HepG2 (cell line): ENCODE measurements at regions not wholly inside any gene's neighbourhood (a gene's known extent, or its start where the extent isn't known, plus 50 kb on each side); places are given as distances from the start of the nearest gene placed in this dataset.

Source experiments
- ATAC-seq: fragments of 200-7000 bp; cut with Tn5 transposase; 3 replicates; pipeline ENCODE4 v1.9.1; 2020; ENCODE audit warnings: mild to moderate bottlenecking, moderate library complexity
- BruUV-seq: library from RNA; stranded (reverse); fragments of 400-500 nt; replicated peaks from 2 replicates; lab custom pipeline; 2021; lab: Mats Ljungman, UMichigan
- CTCF ChIA-PET: fragments of 300-600 bp; formaldehyde crosslinking; extraction: SDS; loops from one replicate; lab custom pipeline; 2021; ENCODE audit warnings: low total read pairs, inconsistent platforms, low intra/inter-chr PET ratio; lab: Yijun Ruan, JAX
- POLR2A ChIA-PET: fragments of 350-600 bp; sonication (Branson Sonifier 250); formaldehyde crosslinking; loops from one replicate; lab custom pipeline; 2020; ENCODE audit warnings: antibody characterized with exemption, inconsistent platforms; lab: Yijun Ruan, JAX
- DNase-seq: peaks from one replicate; pipeline ENCODE4 v3.0.0-alpha.2; 2015; ENCODE audit warnings: low spot score
- FAIRE-seq: peaks from 3 replicates; lab custom pipeline; 2011; peaks lifted over from hg19 to GRCh38; lab: Jason Lieb, UNC
- H2AFZ ChIP-seq: one replicate; pipeline ENCODE4 v1.6.1; 2011; ENCODE audit warnings: low read length, inconsistent platforms
- H3K27ac ChIP-seq: fragments of 300-600 bp; 3 replicates; pipeline ENCODE4 v1.8.0; 2011; ENCODE audit warnings: mixed run types, mild to moderate bottlenecking, mixed read lengths, low read length, inconsistent platforms; ENCODE audit not compliant: insufficient read depth; ENCODE audit errors: extremely low read length
- H3K27me3 ChIP-seq, 2 experiments: fragments of 200-600 bp in 1 of 2; 2 replicates in 1 of 2; 3 replicates in 1 of 2; pipeline versions ENCODE4 v1.6.0 to v1.8.0; 2011; ENCODE audit warnings: low read length in 2 of 2, mild to moderate bottlenecking in 2 of 2, moderate library complexity in 2 of 2, inconsistent platforms in 1 of 2; ENCODE audit not compliant: insufficient read depth in 2 of 2, control insufficient read depth in 1 of 2
- H3K36me3 ChIP-seq, 2 experiments: fragments of 200-600 bp in 1 of 2; replicated peaks in 1 of 2; 2 replicates in 1 of 2; 3 replicates in 1 of 2; pipeline versions ENCODE4 v1.5.1 to v1.8.0; 2011; ENCODE audit warnings: low read length in 2 of 2, inconsistent platforms in 1 of 2; ENCODE audit not compliant: insufficient read depth in 2 of 2, control insufficient read depth in 1 of 2
- H3K4me1 ChIP-seq: 2 replicates; pipeline ENCODE4 v1.5.1; 2012; ENCODE audit warnings: low read length, inconsistent platforms; ENCODE audit not compliant: insufficient read depth
- H3K4me2 ChIP-seq: 2 replicates; pipeline ENCODE4 v1.6.0; 2011; ENCODE audit warnings: low read depth, low read length, inconsistent platforms
- H3K4me3 ChIP-seq, 3 experiments: fragments of 200-600 bp in 1 of 3; sonication (generic), shearing (Covaris generic) in 1 of 3; replicated peaks in 1 of 3; 2 replicates each; pipeline ENCODE4 v1.5.1; 2011 to 2016; ENCODE audit warnings: low read length in 3 of 3, inconsistent platforms in 2 of 3, low read depth in 2 of 3, mild to moderate bottlenecking in 2 of 3, control low read depth in 1 of 3, mixed read lengths in 1 of 3; ENCODE audit not compliant: insufficient read depth in 1 of 3
- H3K79me2 ChIP-seq: one replicate; pipeline ENCODE4 v1.6.1; 2011; ENCODE audit warnings: low read length, inconsistent platforms; ENCODE audit not compliant: insufficient read depth
- H3K9ac ChIP-seq: 2 replicates; pipeline ENCODE4 v1.6.0; 2011; ENCODE audit warnings: mild to moderate bottlenecking, low read depth, low read length, inconsistent platforms; ENCODE audit not compliant: insufficient read depth
- H3K9me3 ChIP-seq: 2 replicates; pipeline ENCODE4 v1.5.1; 2012; ENCODE audit warnings: mild to moderate bottlenecking, low read length
- H4K20me1 ChIP-seq: 2 replicates; pipeline ENCODE4 v1.6.0; 2011; ENCODE audit warnings: inconsistent platforms, mild to moderate bottlenecking, low read length, moderate library complexity; ENCODE audit not compliant: insufficient read depth
- ATAD3A ChIP-seq: sonication (generic); formaldehyde crosslinking; IDR thresholded peaks from 2 replicates; pipeline ENCODE4 v1.4.0; 2020; ENCODE audit warnings: missing genetic modification reagents
- CCDC6 ChIP-seq: sonication (generic); formaldehyde crosslinking; IDR thresholded peaks from 2 replicates; pipeline ENCODE4 v1.8.1; 2022; ENCODE audit warnings: mild to moderate bottlenecking, missing genetic modification reagents, moderate library complexity
- DNMT1 ChIP-seq: sonication (generic); formaldehyde crosslinking; IDR thresholded peaks from 2 replicates; pipeline ENCODE4 v1.5.1; 2020; ENCODE audit warnings: mild to moderate bottlenecking, missing genetic modification reagents
- ELF3 ChIP-seq: IDR thresholded peaks from 2 replicates; pipeline ENCODE4 v1.6.1; 2016; ENCODE audit warnings: missing genetic modification reagents, missing compliant biosample characterization
- JUNB ChIP-seq: sonication (generic); formaldehyde crosslinking; IDR thresholded peaks from 2 replicates; pipeline ENCODE4 v1.8.0; 2022; ENCODE audit warnings: missing genetic modification reagents, mild to moderate bottlenecking, borderline replicate concordance
- MYNN ChIP-seq: sonication (generic); formaldehyde crosslinking; IDR thresholded peaks from 2 replicates; pipeline ENCODE4 v1.4.0; 2020; ENCODE audit warnings: mild to moderate bottlenecking, low read depth, missing genetic modification reagents
- NBN ChIP-seq: fragments of 450-650 bp; conservative IDR thresholded peaks from 2 replicates; pipeline ENCODE4 v1.6.1; 2017
- PAWR ChIP-seq: sonication (generic); formaldehyde crosslinking; IDR thresholded peaks from 2 replicates; pipeline ENCODE4 v1.4.0; 2020; ENCODE audit warnings: missing genetic modification reagents, mild to moderate bottlenecking, borderline replicate concordance
- SOX6 ChIP-seq, 2 experiments: fragments of 450-650 bp in 1 of 2; sonication (generic) in 1 of 2; formaldehyde crosslinking in 1 of 2; IDR thresholded peaks; 2 replicates each; pipeline versions ENCODE4 v1.4.0 to v1.6.1; 2017 to 2020; ENCODE audit warnings: antibody characterized with exemption in 1 of 2, mild to moderate bottlenecking in 1 of 2, missing genetic modification reagents in 1 of 2
- TFE3 ChIP-seq: IDR thresholded peaks from 2 replicates; pipeline ENCODE4 v1.6.1; 2016
- ZFP90 ChIP-seq: sonication (generic); formaldehyde crosslinking; IDR thresholded peaks from 2 replicates; pipeline ENCODE4 v1.8.0; 2022; ENCODE audit warnings: missing genetic modification reagents, mild to moderate bottlenecking, inconsistent platforms, borderline replicate concordance
- ZFX ChIP-seq: sonication (generic); formaldehyde crosslinking; IDR thresholded peaks from 2 replicates; pipeline ENCODE4 v1.4.0; 2020; ENCODE audit warnings: mild to moderate bottlenecking, low read depth, missing genetic modification reagents, moderate library complexity
- ZNF652 ChIP-seq: IDR thresholded peaks from 2 replicates; pipeline ENCODE4 v1.6.1; 2016; ENCODE audit warnings: low read depth, borderline replicate concordance
- ZNF766 ChIP-seq: sonication (generic); formaldehyde crosslinking; IDR thresholded peaks from 2 replicates; pipeline ENCODE4 v1.5.0; 2020; ENCODE audit warnings: missing genetic modification reagents, borderline replicate concordance
- ZNF768 ChIP-seq: sonication (generic); formaldehyde crosslinking; IDR thresholded peaks from 2 replicates; pipeline ENCODE4 v1.4.0; 2020; ENCODE audit warnings: missing genetic modification reagents
- WGBS: methylation state at CpG from one replicate; pipeline ENCODE4 v1.1.6; 2017; ENCODE audit warnings: low lambda C conversion rate; 5-methylcytosine and 5-hydroxymethylcytosine counted together
- in situ Hi-C: cut with HindIII; loops from 2 replicates; pipeline ENCODE4 v1.10.0; 2017; ENCODE audit warnings: low pct_unique_long_range_greater_than_20kb; ENCODE audit not compliant: extremely low pct_ligation_motif_present
- intact Hi-C: fragments of 100-400 bp; cut with micrococcal nuclease; formaldehyde crosslinking; loops from one replicate; pipeline ENCODE4 v1.10.0; 2022; ENCODE audit not compliant: unreplicated experiment
- TF ChIP-seq, protein P1 (sequence below): sonication (generic); formaldehyde crosslinking; IDR thresholded peaks from 2 replicates; pipeline ENCODE4 v1.4.0; 2020; ENCODE audit warnings: missing genetic modification reagents

DNA sequence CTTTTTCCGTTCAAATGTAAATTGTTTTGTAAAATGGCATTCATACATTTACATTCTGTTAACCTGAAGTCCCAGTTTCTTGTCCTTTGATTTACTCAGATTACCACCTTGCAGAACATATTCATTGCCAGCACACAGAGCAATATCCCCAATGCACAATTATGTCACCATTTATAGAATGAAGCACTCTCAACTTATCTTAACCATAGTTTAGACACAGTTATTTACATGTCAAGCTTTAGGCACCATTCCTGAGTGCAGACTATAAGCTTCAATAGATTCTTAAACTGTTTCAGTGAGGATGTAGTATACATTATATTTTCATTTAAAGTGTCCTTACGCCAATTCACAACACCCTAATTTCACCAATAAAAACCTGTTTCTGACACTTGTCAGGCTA is 1977.9 kb downstream of the SUCLG1 start:
- H2AFZ ChIP-seq, result no peak overlapping the region
- no TSS peak for BruUV-seq
- DNase-seq (no peak), FAIRE-seq (no peak), ATAC-seq (no peak)
- H3K36me3 ChIP-seq, result no peaks in the 10 kb centered on the region
- in situ Hi-C loops (no loop called here), intact Hi-C loops (no loop called here)
- CTCF ChIA-PET, result no interaction called here
- no peaks in the 10 kb centered on the region for H3K4me1 ChIP-seq
- peaks cover 4% of the 10 kb centered on the region for H3K9me3 ChIP-seq
- no peaks in the 10 kb centered on the region for H3K79me2 ChIP-seq
- no peak overlapping the region for H3K4me3 ChIP-seq
- no peaks in the 10 kb centered on the region for H3K27me3 ChIP-seq
- no peak for TF ChIP-seq DNMT1 (CRISPR knock-in tag)
- TF ChIP-seq, protein P1, sequence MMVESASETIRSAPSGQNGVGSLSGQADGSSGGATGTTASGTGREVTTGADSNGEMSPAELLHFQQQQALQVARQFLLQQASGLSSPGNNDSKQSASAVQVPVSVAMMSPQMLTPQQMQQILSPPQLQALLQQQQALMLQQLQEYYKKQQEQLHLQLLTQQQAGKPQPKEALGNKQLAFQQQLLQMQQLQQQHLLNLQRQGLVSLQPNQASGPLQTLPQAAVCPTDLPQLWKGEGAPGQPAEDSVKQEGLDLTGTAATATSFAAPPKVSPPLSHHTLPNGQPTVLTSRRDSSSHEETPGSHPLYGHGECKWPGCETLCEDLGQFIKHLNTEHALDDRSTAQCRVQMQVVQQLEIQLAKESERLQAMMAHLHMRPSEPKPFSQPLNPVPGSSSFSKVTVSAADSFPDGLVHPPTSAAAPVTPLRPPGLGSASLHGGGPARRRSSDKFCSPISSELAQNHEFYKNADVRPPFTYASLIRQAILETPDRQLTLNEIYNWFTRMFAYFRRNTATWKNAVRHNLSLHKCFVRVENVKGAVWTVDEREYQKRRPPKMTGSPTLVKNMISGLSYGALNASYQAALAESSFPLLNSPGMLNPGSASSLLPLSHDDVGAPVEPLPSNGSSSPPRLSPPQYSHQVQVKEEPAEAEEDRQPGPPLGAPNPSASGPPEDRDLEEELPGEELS (CRISPR knock-in tag), result no peak
- no peak for TF ChIP-seq PAWR (CRISPR knock-in tag)
- no peak for TF ChIP-seq ZFX (CRISPR knock-in tag)
- TF ChIP-seq MYNN (CRISPR knock-in tag), result no peak
- no peak for TF ChIP-seq SOX6 (IDR thresholded peaks at IDR 0.05)
- no peak for TF ChIP-seq SOX6 (CRISPR knock-in tag; IDR thresholded peaks at IDR 0.05)
- TF ChIP-seq ELF3, result no peak
- TF ChIP-seq ZNF652 (CRISPR knock-in tag), result no peak
- no peak for TF ChIP-seq ZNF768 (CRISPR knock-in tag)
- TF ChIP-seq CCDC6 (CRISPR knock-in tag), result no peak
- no peak for TF ChIP-seq ZFP90 (CRISPR knock-in tag)
- no peak for TF ChIP-seq ZNF766 (CRISPR knock-in tag)
- TF ChIP-seq ATAD3A (CRISPR knock-in tag), result no peak
- no peak for TF ChIP-seq JUNB
- TF ChIP-seq TFE3 (CRISPR knock-in tag), result no peak
- TF ChIP-seq NBN, result no peak
- WGBS, result 28% methylated on average over 2 of the region's 2 CpGs
- POLR2A ChIA-PET, result no interaction called here
- H3K9ac ChIP-seq, result no peak overlapping the region
- H3K27ac ChIP-seq, result no peak overlapping the region
- no peak overlapping the region for H3K4me2 ChIP-seq
- H4K20me1 ChIP-seq, result no peaks in the 10 kb centered on the region
